BJ (cell line): ENCODE measurements at regions not wholly inside any gene's neighbourhood (a gene's known extent, or its start where the extent isn't known, plus 50 kb on each side); places are given as distances from the start of the nearest gene placed in this dataset.

ENCODE experiments used
- CTCF ChIA-PET: fragments of 350-600 bp; formaldehyde crosslinking; extraction: SDS; loops from one replicate; lab custom pipeline; 2021; ENCODE audit warnings: antibody characterized with exemption, inconsistent platforms; lab: Yijun Ruan, JAX
- POLR2A ChIA-PET: fragments of 300-600 bp; sonication (Branson Sonifier 250); formaldehyde crosslinking; extraction: SDS; loops from one replicate; lab custom pipeline; 2021; ENCODE audit warnings: antibody characterized with exemption; lab: Charles Lee
- DNase-seq: peaks from one replicate; pipeline ENCODE4 v3.0.0-alpha.2; 2011; ENCODE audit warnings: low read depth
- H3K27me3 ChIP-seq: 2 replicates; pipeline ENCODE4 v1.6.0; 2011; ENCODE audit warnings: low read length; ENCODE audit not compliant: control insufficient read depth, insufficient read depth
- H3K36me3 ChIP-seq: 2 replicates; pipeline ENCODE4 v1.5.1; 2011; ENCODE audit warnings: low read length; ENCODE audit not compliant: control insufficient read depth, insufficient read depth
- H3K4me3 ChIP-seq: 2 replicates; pipeline ENCODE4 v1.5.1; 2011; ENCODE audit warnings: low read depth, mild to moderate bottlenecking, control low read depth, low read length
- CTCF ChIP-seq: IDR thresholded peaks from 2 replicates; pipeline ENCODE4 v1.5.1; 2011; ENCODE audit warnings: low read depth, mild to moderate bottlenecking, control low read depth, inconsistent platforms, low read length, moderate library complexity; ENCODE audit not compliant: insufficient read depth

GRCh38 chr13:61770681-61771080 is 355.0 kb upstream of the PCDH20 start:
- ChIA-PET POLR2A (no interaction called here), CTCF (no interaction called here)
- no peak for TF ChIP-seq CTCF

GRCh38 chr13:61768175-61768574 is 352.5 kb upstream of the PCDH20 start:
- no peaks in the 10 kb centered on the region for H3K27me3 ChIP-seq
- no peak overlapping the region for H3K4me3 ChIP-seq
- POLR2A ChIA-PET = no interaction called here
- no peak for TF ChIP-seq CTCF
- DNase-seq = no peak
- CTCF ChIA-PET = no interaction called here
- H3K36me3 ChIP-seq = no peaks in the 10 kb centered on the region

More at GRCh38 chr13:61770681-61771080, 355.0 kb upstream of the PCDH20 start:
- DNase-seq = no peak
- Histone ChIP-seq H3K36me3 (no peaks in the 10 kb centered on the region), H3K4me3 (no peak overlapping the region), H3K27me3 (no peaks in the 10 kb centered on the region)

GRCh38 chr13:61766667-61767058 is 351.0 kb upstream of the PCDH20 start:
- no peak for TF ChIP-seq CTCF
- Histone ChIP-seq H3K4me3 (no peak overlapping the region), H3K36me3 (no peaks in the 10 kb centered on the region), H3K27me3 (no peaks in the 10 kb centered on the region)
- ChIA-PET POLR2A (no interaction called here), CTCF (no interaction called here)
- no peak for DNase-seq

- no peaks in the 10 kb centered on the region for H3K27me3 ChIP-seq
- no peak for TF ChIP-seq CTCF
- no peaks in the 10 kb centered on the region for H3K36me3 ChIP-seq
- CTCF ChIA-PET = no interaction called here
- H3K4me3 ChIP-seq = no peak overlapping the region
- POLR2A ChIA-PET = no interaction called here
- DNase-seq = no peak
These were observed 350.5 kb upstream of the PCDH20 start for GRCh38 chr13:61765940-61766666.

GRCh38 chr13:61765181-61765742 is 349.6 kb upstream of the PCDH20 start:
- Histone ChIP-seq H3K27me3 (no peaks in the 10 kb centered on the region), H3K36me3 (no peaks in the 10 kb centered on the region), H3K4me3 (no peak overlapping the region)
- DNase-seq = no peak
- ChIA-PET POLR2A (no interaction called here), CTCF (no interaction called here)
- TF ChIP-seq CTCF = no peak
